ENCODE measurements at regions not wholly inside any gene's neighbourhood (a gene's known extent, or its start where the extent isn't known, plus 50 kb on each side); places are given as distances from the start of the nearest gene placed in this dataset.

GRCh38 chr3:71907996-71908395 lies 123.0 kb upstream of the PROK2 start (continued):
- TF ChIP-seq CTBP2 (IDR thresholded peaks at IDR 0.05; ENCODE audit: borderline replicate concordance, insufficient read depth, insufficient read length, low read length), result no peak
- no peak for TF ChIP-seq SIN3A (conservative IDR thresholded peaks at IDR 0.05 in 1 of 2, IDR thresholded peaks at IDR 0.05 in 1 of 2; ENCODE audit: low read depth in 1 of 2, low read length in 2 of 2)

All from H1 (cell line).